Umbilical cord (tissue), 1 donor: ENCODE measurements at regions not wholly inside any gene's neighbourhood (a gene's known extent, or its start where the extent isn't known, plus 50 kb on each side); places are given as distances from the start of the nearest gene placed in this dataset.
"Not testable (repeated sequence)": the region's sequence is repeated elsewhere in the genome, so short reads cannot be mapped to it uniquely, and the experiment has no call there.

ENCODE experiments used
- DNase-seq: peaks from one replicate; pipeline ENCODE4 v3.0.0-alpha.2; 2015; ENCODE audit warnings: low spot score

DNA sequence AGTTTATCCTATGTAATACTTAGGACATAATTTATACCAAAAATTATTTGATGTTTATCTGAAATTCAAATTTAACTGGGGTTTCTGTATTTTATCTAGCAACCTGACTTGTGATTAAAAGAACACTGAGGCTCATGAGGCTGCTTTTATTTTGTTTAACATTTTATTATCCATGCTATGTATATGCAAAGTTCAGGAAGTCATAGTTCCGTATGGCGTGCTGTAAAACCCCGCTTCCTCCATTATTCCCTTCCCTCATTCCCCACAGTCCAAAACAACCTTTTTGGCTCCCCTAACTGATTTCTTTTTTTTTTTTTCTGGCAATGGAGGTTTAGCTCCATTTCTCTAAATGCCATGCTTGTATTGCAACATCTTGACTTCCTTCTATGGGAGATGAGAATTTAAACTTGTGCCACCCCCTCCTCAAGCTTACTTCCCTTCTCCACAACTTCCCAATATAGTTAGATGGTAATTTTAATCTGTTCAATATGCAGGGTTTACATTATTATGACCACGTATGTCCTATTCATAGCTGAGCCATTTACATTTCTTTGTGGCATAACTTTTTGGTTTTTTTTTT lies 138.0 kb upstream of the DNAH14 start:
- DNase-seq, result peak; percentile 3

DNA sequence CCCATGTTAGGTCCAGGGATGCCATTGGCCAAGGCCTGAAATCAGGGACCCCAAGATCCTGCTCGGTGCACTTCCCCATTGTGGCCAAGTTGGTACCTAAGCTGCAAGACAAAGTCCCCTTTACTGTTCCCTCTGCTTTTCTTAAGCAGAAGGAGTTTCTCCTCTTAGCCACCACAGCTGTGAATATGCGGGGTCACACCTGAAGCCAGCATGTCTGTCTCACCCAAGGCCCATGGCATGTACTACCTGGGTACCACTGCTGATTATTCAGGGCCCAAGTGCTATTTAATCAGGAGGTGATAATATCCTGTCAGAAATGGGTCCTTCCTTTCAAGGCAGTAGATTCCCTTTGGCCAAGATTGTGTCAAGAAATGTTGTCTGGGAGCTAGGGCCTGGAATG lies 133.9 kb upstream of the DNAH14 start:
- DNase-seq, result no peak

DNA sequence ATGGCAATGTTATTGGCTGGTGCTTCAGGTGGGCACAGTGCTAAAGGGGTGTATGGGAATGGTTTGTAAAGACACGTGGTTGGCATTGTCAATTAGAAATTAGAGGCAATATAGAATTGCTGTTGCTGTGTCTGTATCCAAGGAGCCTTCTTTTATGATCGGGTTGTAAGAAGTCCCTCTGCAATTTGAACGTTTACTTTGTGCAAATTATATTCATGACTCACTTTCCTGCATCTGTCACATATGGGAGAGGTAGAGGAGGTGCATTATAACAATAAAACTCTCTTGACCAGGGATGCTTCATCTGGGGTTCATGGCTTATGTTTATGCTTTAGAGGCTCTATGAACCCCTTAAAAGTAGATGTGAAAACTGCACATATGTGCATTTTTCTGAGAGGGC lies 130.4 kb upstream of the DNAH14 start:
- DNase-seq, result no peak

DNA sequence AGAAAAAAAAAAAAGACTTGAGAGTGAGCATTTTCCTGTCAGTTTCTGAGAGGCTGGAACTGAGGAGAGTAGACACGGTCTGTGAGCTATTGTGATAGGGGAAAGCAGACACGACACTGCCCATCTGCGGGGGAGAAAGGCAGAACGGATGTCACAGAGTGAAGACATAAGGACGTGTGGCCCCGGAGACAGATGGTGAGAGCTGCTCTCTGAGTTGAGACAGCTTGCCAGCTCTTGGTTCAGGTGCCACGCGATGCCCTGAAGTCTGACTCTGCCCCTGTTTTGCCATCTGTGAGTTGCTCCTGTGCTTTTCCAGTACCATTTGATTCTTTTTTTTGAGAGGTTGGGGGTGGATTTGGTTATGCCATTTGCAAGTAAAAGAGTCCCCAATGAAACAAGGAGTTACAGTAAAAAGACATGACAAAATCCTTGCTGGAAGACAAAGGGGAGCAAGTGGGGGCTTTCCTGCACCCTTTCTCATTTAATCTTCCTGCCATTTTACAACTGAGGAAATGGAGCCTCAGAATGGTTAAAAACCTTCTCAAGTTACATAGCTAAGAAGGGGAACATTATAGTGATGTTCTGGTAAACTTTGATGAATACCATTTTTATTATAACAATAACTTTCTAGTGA lies 128.9 kb upstream of the DNAH14 start:
- no peak for DNase-seq

DNA sequence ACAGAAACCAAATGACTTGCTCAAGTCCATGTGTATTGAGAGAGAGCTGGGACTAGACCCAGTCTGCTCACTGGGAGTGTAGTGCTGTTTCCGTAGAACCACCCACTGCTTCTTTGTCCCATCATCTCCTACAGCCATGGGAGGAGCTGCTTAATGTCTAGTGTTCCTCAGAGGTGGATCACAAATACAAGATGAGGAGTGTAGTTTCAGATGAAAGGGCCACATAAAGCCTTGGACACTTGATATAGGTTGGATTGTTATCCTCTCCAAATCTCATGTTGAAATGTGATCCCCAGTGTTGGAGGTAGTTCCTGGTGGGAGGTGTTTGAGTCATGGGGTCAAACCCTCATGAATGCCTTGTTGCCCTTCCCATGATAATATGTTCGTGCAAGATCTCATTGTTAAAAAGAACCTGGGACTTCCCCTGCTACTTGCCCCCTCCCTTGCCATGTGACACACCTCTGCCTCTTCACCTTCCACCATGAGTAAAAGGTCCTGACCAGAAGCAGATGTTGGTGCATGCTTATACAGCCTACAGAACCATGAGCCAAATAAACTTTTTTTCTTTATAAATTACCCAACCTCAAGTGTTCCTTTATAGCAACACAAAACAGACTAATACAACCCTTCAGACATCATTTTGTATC lies 127.5 kb upstream of the DNAH14 start:
- no peak for DNase-seq

DNA sequence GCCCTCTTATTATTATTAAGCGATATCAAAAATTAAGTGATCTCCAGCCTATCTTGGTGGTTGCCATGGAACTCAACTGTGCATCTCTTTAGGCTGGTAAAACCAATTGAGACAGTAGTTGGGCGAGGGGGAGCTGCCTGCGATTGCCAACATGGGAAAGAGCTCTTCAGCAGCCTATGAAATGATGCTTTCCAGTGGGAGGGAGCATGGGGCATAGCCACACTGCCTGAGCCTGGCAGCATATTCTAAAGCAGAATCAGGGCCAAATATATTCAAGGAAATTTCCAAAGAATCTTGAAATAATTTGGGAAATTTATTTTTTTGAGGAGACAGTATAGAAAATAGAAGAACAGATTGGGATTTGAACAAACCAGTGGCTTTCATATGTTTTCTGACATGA lies 126.9 kb upstream of the DNAH14 start:
- DNase-seq, result no peak

DNA sequence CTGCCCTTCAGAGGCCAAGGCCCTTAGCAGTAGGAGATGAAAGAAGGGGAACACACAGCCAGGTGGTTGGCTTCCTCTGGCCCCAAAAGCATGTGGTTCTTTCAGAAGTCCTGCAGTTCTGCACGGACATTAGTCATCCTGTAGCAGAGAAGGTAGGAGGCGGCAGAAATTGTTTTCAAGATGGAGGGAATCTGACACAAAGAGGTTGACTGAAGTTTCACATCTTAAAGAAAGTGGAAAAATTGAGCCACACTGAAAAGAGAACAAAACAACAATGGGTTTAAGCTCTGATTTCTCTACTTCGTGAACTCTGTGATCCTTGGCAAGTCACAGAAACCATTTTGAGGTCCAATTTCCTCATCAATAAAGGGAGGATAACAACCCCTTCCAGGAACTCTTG lies 125.3 kb upstream of the DNAH14 start:
- no peak for DNase-seq

DNA sequence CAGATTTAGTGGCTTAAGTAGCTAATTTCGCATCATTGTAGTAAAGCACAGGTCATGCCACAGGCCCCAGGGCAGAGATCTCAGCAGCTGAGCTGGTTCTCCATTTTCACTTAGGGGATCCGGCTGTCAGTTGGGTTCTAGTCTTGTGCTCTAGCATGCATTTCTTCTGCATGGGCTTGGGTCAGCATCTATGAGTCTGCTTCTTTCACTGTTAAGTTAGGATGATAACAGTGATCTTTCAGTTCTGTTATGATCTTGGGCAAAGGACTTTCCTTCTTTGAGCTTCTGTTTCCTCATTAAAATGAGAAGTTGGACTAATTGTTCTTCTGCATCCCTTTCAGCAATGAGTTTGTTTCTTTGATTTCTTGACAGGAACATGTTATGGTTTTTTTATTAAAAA lies 123.6 kb upstream of the DNAH14 start:
- no peak for DNase-seq

DNA sequence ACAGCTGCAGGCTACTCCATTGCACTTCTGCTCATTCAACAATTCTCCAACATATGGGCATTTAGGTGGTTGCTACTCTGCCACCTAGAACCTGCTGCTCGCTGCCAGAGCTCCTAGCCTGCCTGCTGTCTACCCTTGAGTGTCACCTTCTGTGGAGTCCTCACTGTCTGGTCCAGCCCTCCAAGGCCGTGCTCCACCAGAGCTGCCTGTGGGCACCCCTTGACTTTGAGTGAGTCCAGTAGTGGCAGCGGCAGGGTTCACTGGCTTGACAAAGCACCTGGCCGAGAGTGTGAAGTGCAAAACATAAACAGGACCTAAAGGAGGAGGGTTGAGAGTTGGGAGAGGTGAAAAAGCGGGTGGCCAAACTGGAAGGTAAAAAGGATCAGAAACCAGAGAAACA lies 120.3 kb upstream of the DNAH14 start:
- no peak for DNase-seq

DNA sequence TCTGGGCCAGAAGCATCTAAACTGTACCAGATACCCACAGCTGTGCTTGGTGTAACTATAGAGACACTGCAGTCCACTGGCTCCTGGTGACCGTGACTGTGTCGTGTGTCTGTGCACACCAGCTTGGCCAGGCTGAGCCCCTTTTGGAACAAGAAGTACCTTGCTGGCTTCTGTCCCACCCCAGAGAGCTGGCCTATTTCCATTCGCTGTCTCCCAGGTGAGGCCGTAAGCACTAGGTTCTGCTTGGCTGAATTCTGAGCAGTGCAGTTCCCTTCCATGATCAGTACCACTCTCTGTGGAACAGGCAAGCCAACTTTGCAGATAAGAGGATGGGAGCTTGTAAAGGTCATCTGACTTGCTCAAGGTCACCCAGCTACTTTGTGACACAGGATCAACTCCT lies 119.9 kb upstream of the DNAH14 start:
- DNase-seq, result no peak

DNA sequence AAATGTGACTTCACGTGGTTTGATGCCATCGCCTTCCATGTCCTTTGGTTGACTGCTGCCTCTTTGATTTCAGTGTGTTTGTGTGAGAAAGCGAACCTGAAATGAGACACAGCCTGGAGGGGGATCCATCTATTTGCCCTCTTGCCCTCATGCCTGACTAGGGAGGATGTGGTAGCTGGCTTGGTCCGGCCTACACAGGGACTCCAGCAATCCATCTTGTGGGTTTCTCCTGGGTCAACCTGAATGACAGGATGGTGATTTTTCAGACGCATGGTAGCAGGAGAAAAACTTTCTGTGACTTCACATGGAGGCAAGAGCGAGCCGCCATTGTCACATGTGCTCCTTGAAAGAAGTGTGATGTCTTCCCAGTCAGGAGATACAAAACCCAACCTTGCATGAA lies 117.9 kb upstream of the DNAH14 start:
- no peak for DNase-seq

DNA sequence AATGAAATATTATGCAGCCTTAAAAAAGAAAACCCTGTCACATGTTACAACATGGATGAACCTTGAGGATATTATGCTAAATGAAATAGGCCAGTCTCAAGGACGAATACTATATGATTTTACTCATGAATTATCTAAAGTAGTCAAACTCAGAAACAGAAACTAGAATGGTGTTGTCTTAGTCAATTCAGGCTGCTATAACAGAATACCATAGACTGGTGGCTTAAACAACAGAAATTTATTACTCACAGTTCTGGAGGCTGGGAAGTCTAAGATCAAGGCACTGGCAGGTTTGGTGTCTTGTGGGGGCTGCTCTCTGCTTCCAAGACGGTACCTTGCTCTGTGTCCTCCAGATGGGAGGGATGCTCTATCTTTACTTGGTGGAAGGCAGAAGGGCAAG lies 113.8 kb upstream of the DNAH14 start:
- DNase-seq, result no peak

DNA sequence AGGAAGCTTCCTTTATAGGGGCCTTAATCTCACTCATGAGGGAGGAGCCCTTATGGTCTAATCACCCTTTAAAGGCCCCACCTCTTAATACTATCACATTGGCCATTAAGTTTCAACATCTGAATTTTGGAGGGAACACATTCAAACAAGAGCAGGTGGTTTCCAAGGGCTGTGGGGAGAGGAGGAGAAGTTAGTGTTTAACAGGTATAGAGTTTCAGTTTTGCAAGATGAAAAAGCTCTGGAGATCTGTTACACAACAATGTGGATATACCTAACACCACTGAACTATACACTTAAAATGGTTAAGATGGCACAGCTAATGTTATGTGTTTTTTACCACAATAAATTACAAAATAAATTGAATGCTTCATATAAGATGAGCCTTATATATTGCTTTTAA lies 113.4 kb upstream of the DNAH14 start:
- no peak for DNase-seq

DNA sequence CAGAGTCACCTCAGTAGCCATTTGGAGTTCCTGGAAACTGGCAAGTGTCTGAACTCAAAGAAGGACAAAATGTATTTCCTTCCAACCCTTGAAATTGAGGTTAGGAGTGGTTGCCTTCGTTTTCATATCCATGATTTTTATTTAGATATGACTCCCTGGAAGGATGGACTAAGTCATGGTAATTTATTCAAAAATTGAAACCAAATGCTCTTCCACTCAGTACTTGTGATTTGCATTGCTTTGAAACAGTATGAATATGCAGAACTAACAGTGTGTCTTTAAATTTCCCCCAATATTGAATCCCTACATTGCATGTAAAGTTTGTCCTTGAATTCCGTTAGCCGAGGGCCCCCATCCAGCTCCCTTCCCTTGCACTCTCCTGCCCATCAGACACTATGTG lies 112.1 kb upstream of the DNAH14 start:
- DNase-seq, result no peak

DNA sequence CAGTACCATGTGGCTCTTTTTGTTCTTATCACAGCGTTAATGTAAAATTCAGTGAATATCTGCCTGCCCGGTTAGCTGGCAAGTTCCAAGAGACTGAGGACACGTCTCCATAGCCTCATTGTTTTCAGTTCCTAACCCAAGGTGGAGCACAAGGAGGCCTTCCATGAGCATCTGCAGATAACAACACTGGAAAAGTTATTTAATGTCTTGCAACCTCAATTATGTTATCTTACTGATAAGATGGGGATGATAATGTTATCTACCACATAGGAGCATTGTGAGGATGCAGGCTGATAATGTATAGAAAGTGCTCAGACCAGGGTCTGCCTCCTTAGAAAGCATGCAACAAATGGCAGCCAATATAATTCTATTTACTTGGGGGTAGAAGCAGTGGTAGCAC lies 109.6 kb upstream of the DNAH14 start:
- DNase-seq, result no peak

DNA sequence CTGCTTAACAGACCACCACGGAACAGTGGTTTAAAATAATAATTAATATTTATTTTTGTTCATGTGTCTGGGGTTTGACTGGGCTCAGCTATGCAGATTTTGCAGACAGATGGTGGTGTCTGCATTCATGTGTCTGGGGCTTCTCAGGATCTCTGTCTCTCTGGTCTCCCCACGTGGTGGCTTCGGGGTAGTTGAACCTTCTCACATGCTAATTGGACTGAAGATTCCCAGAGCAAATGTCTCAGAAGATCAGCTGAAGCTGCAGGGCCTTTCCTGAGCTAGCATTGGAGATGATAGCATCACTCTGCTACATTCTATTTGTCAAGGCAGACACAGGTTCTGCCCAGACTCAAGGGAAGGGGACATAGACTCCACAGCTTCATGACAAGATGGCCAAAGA lies 109.1 kb upstream of the DNAH14 start:
- no peak for DNase-seq

DNA sequence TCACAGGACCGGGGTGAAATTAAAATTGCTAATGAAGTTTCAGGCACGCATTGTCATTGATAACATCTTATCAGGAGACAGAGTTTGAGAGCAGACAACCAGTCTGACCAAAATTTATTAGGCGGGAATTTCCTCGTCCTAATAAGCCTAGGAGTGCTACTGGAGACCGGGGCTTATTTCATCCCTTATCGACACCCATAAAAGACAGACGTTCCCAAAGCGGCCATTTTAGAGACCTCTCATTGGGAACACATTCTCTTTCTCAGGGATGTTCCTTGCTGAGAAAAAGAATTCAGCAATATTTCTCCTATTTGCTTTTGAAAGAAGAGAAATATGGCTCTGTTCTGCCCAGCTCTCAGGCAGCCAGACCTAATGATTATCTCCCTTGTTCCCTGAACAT lies 107.7 kb upstream of the DNAH14 start:
- not testable (repeated sequence) for DNase-seq

DNA sequence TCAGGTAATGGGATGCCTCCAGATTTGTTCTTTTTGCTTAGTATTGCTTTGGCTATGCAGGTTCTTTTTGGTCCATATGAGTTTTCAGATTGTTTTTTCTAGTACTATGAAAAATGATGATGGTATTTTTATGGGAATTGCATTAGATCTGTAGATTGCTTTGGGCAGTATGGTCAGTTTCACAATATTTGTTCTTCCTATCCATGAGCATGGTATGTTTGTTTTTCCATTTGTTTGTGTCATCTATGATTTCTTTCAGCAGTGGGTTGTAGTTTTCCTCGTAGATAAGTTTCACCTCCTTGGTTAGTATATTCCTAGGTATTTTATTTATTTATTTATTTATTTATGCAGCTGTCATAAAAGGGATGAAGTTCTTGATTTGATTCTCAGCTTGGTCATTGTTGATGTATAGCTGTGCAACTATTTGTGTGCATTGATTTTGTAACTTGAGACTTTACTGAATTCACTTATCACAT lies 103.9 kb upstream of the DNAH14 start:
- no peak for DNase-seq

DNA sequence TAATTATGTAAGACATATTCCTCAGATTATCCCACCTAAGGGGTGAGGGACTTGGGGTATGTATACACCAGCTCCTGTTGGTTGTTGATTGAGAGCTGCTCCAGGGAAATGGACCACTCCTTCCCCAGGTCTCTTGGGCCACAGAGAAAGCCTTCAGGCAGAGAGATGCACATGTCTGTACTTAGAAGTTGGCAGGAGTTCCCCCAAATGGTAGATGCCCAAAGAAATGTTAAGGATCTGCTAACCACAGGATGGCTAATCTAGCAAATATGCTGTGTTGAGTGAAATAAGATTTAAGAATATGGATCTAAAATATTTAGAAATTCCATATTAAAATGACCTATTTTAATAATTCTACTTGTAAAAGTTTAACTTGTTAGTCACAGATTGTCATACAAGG lies 100.8 kb upstream of the DNAH14 start:
- DNase-seq, result no peak

DNA sequence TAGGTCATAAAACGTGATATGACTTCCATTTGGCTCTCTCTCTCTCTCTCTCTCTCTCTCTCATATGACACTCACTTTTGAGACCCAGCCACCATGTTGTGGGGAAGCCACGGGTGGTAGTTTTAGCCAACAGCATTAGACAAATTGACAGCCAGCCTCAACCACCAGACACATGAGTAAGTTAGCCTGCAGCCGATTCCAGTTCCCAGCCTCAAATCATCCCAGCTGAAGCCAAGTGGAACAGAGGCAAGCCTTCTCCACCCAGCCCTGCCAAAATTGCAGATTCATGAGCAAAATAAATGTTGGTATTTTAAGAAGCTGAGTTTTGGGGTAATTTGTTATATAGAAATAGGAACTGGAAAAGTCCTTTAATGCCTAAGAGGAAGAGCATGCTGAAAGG lies 98.0 kb upstream of the DNAH14 start:
- no peak for DNase-seq

DNA sequence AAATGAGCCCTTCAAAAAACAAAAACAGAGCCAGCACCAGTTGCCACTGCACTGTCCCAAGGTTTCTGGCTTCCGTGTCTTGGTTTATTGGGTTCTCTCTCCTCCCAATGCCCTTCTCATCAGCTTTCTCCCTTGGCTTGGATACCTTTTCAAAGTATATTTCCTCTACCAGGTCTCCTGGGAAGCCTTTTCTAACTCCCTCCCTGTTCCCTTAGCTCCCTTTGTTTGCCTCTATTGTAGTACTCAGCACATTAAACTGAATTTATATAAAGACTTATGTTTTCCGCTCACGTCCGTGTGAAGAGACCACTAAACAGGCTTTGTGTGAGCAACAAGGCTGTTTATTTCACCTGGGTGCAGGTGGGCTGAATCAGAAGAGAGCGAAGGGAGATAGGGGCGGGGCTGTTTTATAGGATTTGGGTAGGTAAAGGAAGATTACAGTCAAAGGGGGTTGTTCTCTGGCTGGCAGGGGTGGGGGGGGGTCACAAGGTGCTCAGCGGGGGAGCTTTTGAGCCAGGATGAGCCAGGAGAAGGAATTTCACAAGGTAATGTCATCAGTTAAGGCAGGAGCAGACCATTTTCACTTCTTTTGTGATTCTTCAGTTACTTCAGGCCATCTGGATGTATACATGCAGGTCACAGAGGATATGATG lies 89.7 kb upstream of the DNAH14 start:
- not testable (repeated sequence) for DNase-seq

DNA sequence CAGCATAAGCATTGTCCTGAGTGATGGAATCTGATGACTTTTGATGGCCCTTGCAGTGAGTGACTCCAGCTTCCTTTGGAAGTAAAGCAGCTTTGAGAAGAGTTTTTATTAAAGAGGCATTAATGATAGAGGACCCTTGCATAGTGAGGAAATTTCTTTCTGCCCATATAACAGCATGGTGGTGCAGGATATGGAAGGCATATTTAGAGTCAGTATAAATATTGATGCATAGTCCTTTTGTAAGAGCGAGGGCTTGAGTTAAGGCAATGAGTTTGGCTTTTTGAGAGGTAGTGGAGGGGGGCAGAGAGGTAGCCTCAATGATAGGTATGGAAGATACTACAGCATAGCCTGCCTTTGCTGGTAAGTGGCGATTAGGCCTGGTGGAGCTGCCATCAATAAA lies 87.7 kb upstream of the DNAH14 start:
- not testable (repeated sequence) for DNase-seq
